Sciatic nerve (tissue), 2 donors: ENCODE measurements at regions not wholly inside any gene's neighbourhood (a gene's known extent, or its start where the extent isn't known, plus 50 kb on each side); places are given as distances from the start of the nearest gene placed in this dataset.
A peak's percentile ranks its signal among the peaks of the same experiment; 100 is the strongest.
"Not testable (repeated sequence)": the region's sequence is repeated elsewhere in the genome, so short reads cannot be mapped to it uniquely, and the experiment has no call there.

Experiments used
- ATAC-seq: fragments of 200-7000 bp; cut with Tn5 transposase; one replicate; pipeline ENCODE4 v1.9.1; 2020; ENCODE audit warnings: mild to moderate bottlenecking, moderate library complexity
- DNase-seq: peaks from one replicate; pipeline ENCODE4 v3.0.0-alpha.2; 2020; ENCODE audit warnings: low spot score
- intact Hi-C: fragments of 100-400 bp; cut with DNase I; formaldehyde crosslinking; loops from one replicate; pipeline ENCODE4 v1.14.2; 2022
- donor health status: DM: no; HTN: no; CAD: no.
- donor health status: DM: no; HTN: no; CAD: no.

DNA sequence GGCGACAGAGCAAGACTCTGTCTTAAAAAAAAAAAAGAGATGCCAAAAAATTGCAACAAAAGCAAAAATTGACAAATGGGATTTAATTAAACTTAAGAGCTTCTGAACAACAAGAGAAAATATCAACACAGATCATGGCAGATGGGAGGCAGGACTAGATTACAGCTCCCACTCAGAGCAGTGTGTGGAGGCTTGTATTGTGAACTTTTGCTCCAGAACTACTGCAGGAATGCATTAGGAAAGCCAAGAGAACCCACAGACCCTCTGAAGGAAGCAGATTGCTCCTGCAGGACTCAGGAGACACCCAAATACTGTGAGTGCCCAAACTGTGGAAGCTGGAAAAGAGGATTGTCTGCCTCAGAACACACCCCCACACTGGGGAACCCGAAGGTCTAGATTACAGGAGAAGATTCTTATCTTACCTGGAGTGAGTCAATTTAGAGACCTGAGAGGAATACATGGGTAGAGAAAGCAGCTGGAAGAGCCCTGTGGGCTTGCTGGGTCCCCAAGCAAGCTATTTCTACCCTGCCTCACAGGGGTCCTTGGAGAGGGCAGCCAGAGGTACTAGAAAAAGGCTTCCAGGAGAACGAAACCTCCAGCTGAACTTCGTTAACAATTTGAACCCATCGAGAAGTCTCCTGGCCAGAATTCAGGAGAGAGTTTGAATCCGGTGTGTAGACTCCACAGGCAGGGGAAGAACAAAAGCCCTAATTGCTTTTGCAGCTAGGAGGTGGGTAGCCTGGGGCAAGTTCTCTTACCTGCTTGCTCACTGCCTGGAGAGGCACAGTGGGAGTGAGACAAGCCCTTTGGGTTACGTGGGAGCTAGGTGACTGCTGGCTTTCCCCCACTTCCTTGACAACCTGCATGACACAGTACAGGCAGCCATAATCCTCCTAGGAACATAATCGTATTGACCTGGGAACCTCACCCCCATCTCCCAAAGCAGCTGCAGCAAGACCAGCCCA, 593.4 kb upstream of the RGMB start:
- no peak for ATAC-seq
- intact Hi-C loops = no loop called here

GRCh38 chr5:98186128-98186527, 587.3 kb upstream of the RGMB start:
- intact Hi-C loops = no loop called here

More for the DNA sequence above, 593.4 kb upstream of the RGMB start:
- DNase-seq = no peak

GRCh38 chr5:98187945-98188344, 585.5 kb upstream of the RGMB start:
- ATAC-seq = no peak
- intact Hi-C loops = no loop called here
- no peak for DNase-seq

More at GRCh38 chr5:98186128-98186527, 587.3 kb upstream of the RGMB start:
- DNase-seq (no peak), ATAC-seq (no peak)

GRCh38 chr5:98190344-98190743, 583.1 kb upstream of the RGMB start:
- DNase-seq, intact Hi-C loops, ATAC-seq: not testable (repeated sequence)

DNA sequence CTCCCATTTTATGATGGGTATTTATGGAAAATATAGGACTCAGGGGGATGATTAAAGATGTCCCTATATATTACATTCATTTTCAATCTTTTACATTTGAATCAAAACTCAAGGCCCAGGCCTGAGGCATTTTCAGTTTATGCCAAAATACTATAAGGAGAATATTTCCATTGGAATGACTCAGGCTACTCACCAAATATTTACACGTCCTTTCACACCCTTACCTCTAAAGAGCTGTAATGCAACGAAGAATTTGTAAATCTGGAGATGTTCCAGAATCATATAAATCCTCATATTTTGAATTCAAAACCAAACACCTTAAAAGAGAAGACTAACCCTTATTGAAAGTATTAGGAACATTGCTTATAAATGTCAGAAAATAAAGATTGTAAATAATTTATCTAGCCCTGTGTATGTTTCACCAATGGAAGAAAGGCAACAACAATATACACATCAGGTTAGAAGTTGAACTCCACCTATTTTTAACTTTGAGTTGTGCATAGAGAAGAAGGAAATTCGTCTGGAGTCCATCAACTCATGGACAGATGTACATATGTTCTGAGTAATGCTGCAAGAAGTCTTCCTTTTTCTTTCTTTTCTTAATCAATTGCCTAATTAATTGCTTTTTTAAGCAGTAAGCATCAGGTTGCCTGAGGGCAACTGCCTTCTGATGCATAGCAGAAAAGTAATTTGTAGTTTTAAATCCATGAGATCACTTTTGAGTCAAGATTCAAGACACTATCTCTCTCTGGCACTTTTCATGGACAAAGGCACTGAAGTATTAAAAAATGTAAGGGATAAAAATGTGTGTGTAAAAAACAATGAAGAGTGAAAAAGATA, 579.3 kb upstream of the RGMB start:
- no peak for DNase-seq
- no peak for ATAC-seq
- intact Hi-C loops = no loop called here

GRCh38 chr5:98200726-98201541, 572.5 kb upstream of the RGMB start:
- intact Hi-C loops = no loop called here
- ATAC-seq (no peak), DNase-seq (no peak)

GRCh38 chr5:98204798-98205197, 568.7 kb upstream of the RGMB start:
- no peak for DNase-seq
- no peak for ATAC-seq
- intact Hi-C loops = no loop called here

DNA sequence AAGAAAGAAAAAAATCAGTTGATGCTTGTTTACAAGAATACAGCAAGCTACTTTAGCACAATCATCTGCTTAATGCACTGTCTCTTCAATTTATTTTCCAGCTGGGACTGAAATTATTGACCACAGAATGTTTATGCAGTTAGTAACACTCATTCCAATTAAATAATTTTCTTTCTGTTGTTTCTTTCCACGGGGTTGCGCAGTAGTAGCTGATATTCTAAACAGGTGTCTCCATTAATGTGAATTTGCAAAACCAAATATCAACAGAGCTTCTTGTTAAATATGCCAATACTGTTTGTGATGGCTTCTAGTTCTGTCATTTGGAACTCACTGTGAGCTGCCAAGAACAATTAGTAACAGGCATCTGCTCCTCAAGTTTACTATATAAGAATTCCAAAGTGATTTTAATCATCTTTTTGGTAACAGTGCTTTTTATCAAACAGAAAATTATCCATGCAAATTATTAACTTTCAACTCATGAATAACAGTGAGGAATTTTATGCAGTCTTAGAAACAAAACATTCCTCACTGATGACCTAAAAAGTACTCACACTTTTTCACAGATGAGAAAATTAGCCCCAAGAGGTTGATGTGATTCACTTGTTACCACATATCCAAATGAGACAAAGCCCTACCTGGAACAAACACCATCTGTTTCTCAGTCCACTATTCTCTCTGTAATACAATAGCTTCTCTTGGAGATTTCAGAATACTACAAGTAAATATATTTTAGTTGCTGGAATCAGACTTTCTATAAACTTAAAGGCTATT, 567.6 kb upstream of the RGMB start:
- peak; percentile 71 for ATAC-seq
- intact Hi-C loops = no loop called here

GRCh38 chr5:98206566-98206965, 566.9 kb upstream of the RGMB start:
- ATAC-seq (no peak), DNase-seq (no peak)
- intact Hi-C loops = no loop called here

More for the DNA sequence above, 567.6 kb upstream of the RGMB start:
- no peak for DNase-seq

DNA sequence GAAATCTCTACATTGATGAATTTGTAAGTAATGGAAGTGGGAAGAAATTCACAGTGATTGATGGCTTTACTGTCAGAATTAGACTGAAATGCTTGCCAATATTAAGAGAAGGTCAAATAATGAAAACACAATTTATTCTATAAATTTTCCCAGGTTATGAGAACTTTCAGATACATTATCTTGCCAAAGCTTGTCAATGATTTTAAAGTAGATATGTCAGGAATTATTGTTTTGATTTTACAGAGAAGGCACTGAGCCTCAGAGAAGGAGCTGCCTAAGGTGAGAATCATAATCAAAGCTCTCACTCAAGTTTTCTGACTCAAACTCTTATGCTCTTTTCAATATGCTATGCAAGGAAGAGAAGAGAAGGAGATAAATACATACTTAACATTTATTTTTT, 564.0 kb upstream of the RGMB start:
- DNase-seq = no peak
- no peak for ATAC-seq
- intact Hi-C loops = no loop called here

DNA sequence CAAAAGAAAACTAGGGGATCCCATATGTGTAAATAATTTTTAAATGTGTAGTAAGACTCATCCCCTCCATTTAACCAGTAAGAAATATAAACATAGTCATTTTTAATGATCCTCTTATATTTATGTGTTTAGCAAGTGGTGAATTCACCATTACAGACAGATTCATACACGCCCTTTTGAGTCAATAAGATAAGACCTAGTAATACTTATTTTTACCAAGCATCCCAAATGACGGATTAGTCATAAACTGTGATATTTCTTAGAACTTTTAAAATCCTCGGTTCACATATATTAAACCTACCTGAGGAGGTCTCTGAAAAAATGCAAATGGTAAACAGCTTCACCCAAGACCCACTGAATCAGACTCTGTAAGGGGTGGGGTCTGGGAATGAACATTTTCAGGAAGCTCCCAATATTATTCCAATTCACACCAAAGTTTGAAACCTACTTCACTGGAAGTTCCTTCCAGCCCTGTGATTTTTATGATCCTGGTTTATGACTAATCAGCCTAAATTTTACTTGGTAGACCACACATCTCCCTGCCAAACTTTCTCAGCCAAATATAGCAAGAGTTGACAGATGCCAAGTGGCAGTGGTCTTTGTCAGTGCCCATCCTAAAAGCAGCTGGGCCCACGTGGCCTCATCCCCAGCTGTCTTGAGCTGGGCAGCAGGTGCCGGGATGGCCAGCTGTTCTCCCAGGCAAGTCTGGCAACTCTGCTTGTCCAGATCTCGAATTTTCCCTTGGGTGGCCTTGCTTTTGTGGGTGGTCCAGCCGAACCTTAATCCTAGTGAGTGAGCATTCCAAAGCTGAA, 559.0 kb upstream of the RGMB start:
- ATAC-seq = peak; percentile 42
- intact Hi-C loops = no loop called here
- no peak for DNase-seq

GRCh38 chr5:98217138-98217537, 556.3 kb upstream of the RGMB start:
- intact Hi-C loops = no loop called here
- no peak for DNase-seq
- no peak for ATAC-seq

- ATAC-seq (no peak), DNase-seq (no peak)
- intact Hi-C loops = no loop called here
Observed at GRCh38 chr5:98218838-98219237, 554.6 kb upstream of the RGMB start.

DNA sequence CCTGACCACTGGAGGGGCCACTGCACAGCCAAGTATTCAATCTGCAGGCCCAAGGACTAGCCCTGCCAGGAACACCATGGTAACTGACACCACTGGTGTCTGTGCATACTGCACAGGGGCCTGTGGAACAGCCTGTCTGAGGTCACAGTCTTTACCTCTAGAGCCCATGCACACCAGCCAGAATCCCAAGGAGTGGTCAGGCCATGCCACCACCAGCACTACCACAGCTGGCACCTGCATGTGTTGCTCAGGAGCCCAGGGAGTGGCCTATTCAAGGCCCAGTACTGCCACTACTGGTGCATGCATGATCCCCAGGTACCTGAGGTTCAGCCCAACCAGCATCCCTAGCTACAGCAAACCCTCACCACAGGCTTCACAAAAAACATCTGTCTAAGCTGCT, 546.0 kb upstream of the RGMB start:
- intact Hi-C loops = no loop called here
- ATAC-seq (no peak), DNase-seq (no peak)

- no peak for ATAC-seq
- no peak for DNase-seq
- intact Hi-C loops = no loop called here
Observed at GRCh38 chr5:98231089-98231488, 542.4 kb upstream of the RGMB start.

- DNase-seq, intact Hi-C loops, ATAC-seq: not testable (repeated sequence)
Observed at GRCh38 chr5:98237794-98238193, 535.7 kb upstream of the RGMB start.

- intact Hi-C loops = no loop called here
- ATAC-seq (no peak), DNase-seq (no peak)
Observed at GRCh38 chr5:98243972-98244371, 529.5 kb upstream of the RGMB start.

DNA sequence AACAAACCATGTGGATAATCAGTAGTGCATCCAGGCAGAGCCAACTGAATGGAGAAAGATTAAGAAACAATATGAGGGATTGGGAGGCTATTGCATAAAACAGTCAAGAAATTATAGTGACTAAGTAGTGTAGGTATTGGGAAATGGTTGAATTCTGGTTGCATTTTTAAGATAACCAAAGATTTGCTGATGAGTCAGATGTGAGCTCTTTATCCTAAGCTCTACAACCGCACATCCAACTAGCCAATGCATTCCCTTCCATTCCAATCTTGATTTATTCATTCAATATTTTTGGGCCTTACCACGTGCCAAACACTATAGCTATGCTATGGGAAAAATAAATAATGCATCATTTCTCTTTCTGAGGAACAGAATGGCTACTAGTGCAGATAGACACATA, 524.5 kb upstream of the RGMB start:
- ATAC-seq (no peak), DNase-seq (no peak)
- intact Hi-C loops = no loop called here
